Upper lobe of left lung (tissue), 6 donors: ENCODE measurements at regions not wholly inside any gene's neighbourhood (a gene's known extent, or its start where the extent isn't known, plus 50 kb on each side); places are given as distances from the start of the nearest gene placed in this dataset.

Source experiments
- ATAC-seq, 2 donors: fragments of 200-7000 bp; cut with Tn5 transposase; one replicate each; pipeline ENCODE4 v1.9.1; 2022; ENCODE audit warnings: mild to moderate bottlenecking in 2 of 2, moderate library complexity in 2 of 2; ENCODE audit not compliant: low FRiP score in 2 of 2
- DNase-seq, 2 donors: peaks; one replicate each; pipeline ENCODE4 v3.0.0-alpha.2; 2019 to 2020
- H3K27ac ChIP-seq, 4 donors: fragments of 200-600 bp; sonication (generic); one replicate each; pipeline ENCODE4 v1.5.1; 2016 to 2019
- H3K27me3 ChIP-seq, 4 donors: fragments of 200-600 bp; sonication (generic); one replicate each; pipeline ENCODE4 v1.5.1; 2017 to 2019
- H3K36me3 ChIP-seq, 4 donors: fragments of 200-600 bp; sonication (generic); one replicate each; pipeline ENCODE4 v1.5.1; 2016 to 2019
- H3K4me1 ChIP-seq, 4 donors: fragments of 200-600 bp; sonication (generic); one replicate each; pipeline ENCODE4 v1.5.1; 2018 to 2019
- H3K4me3 ChIP-seq, 4 donors: fragments of 200-600 bp; sonication (generic); one replicate each; pipeline ENCODE4 v1.5.1; 2017 to 2019; ENCODE audit warnings: mild to moderate bottlenecking in 2 of 4, moderate library complexity in 1 of 4
- H3K9me3 ChIP-seq, 4 donors: fragments of 200-600 bp; sonication (generic); one replicate each; pipeline ENCODE4 v1.5.1; 2018 to 2019
- CTCF ChIP-seq, 6 experiments: fragments of 450-650 bp in 4 of 6; fragments of 200-600 bp in 2 of 6; sonication (generic) in 2 of 6; IDR thresholded peaks; one replicate each; pipeline ENCODE4 v1.5.1; 2016 to 2019; ENCODE audit warnings: antibody characterized with exemption in 6 of 6
- EP300 ChIP-seq, 4 donors: sonication (generic); formaldehyde crosslinking; IDR thresholded peaks; one replicate each; pipeline ENCODE4 v1.5.1; 2017; ENCODE audit warnings: antibody characterized with exemption in 4 of 4, control low read depth in 2 of 4
- POLR2A ChIP-seq, 4 donors: fragments of 450-650 bp; IDR thresholded peaks; one replicate each; pipeline ENCODE4 v1.5.1; 2016 to 2017; ENCODE audit warnings: antibody characterized with exemption in 4 of 4, mild to moderate bottlenecking in 2 of 4
- POLR2AphosphoS5 ChIP-seq, 2 donors: sonication (generic); formaldehyde crosslinking; IDR thresholded peaks; one replicate each; pipeline ENCODE4 v1.5.1; 2017; ENCODE audit warnings: antibody characterized with exemption in 2 of 2
- WGBS, 2 donors: methylation state at CpG; one replicate each; pipeline ENCODE4 v1.1.5; 2017 to 2018; 5-methylcytosine and 5-hydroxymethylcytosine counted together
- donor health status: DM: no; HTN: no; CAD: no; lungs with moderate emphysema.
- donor health status: DM: no; HTN: yes; CAD: no; lungs with severe emphysema.

GRCh38 chr7:25967278-25968204, 184.5 kb upstream of the NFE2L3 start:
- peaks cover 0 to 4% (median 0%) of the 10 kb centered on the region in 4 donors for H3K4me1 ChIP-seq
- ATAC-seq (peak; percentile 21 to 56), DNase-seq (no peak)
- TF ChIP-seq POLR2A (IDR thresholded peaks at IDR 0.05) (no peak), POLR2AphosphoS5 (IDR thresholded peaks at IDR 0.05) (no peak), EP300 (IDR thresholded peaks at IDR 0.05) (no peak), CTCF (IDR thresholded peaks at IDR 0.05) (no peak)
- H3K27me3 ChIP-seq, result no peaks in the 10 kb centered on the region
- H3K9me3 ChIP-seq, result no peaks in the 10 kb centered on the region
- no peak overlapping the region for H3K4me3 ChIP-seq
- H3K36me3 ChIP-seq, result no peaks in the 10 kb centered on the region
- WGBS, 2 donors, result 60 to 72% methylated on average over 3 to 4 of the region's 4 CpGs
- peak overlapping the region in 1 of 4 donors; percentile 43 for H3K27ac ChIP-seq

- Histone ChIP-seq H3K36me3 (no peaks in the 10 kb centered on the region), H3K4me1 (peaks cover 0 to 4% (median 0%) of the 10 kb centered on the region in 4 donors), H3K9me3 (no peaks in the 10 kb centered on the region), H3K4me3 (no peak overlapping the region), H3K27me3 (no peaks in the 10 kb centered on the region), H3K27ac (peak overlapping the region in 1 of 4 donors; percentile 43)
- ATAC-seq (peak; percentile 19 to 20), DNase-seq (peak in 1 of 2 donors; percentile 79)
- 70 to 78% methylated on average over 18 to 24 of the region's 24 CpGs for WGBS, 2 donors
- no peak for TF ChIP-seq EP300 (IDR thresholded peaks at IDR 0.05)
- no peak for TF ChIP-seq POLR2A (IDR thresholded peaks at IDR 0.05)
- no peak for TF ChIP-seq CTCF (IDR thresholded peaks at IDR 0.05)
- TF ChIP-seq POLR2AphosphoS5 (IDR thresholded peaks at IDR 0.05), result no peak
These were observed 183.6 kb upstream of the NFE2L3 start for GRCh38 chr7:25968205-25968993.

DNA sequence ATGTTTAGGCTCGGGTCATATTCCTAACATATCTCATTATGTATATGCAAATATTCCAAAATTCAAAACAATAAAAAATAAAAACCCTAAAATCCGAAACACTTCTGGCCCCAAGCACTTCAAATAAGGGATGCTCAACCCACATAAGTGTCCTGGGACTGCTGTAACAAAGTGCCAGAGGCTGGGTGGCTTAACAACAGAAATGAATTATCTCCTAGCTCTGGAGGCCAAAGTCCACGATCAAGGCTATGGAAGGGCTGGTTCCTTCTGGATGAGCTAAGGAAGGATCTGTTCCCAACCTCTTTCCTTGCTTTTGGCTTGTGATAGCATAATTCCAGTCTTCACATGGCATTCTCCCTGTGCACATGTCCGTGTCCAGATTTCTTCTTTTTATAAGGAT, 181.6 kb upstream of the NFE2L3 start:
- no peak for DNase-seq
- Histone ChIP-seq H3K4me1 (peaks cover 0 to 4% (median 0%) of the 10 kb centered on the region in 4 donors), H3K9me3 (no peaks in the 10 kb centered on the region), H3K36me3 (no peaks in the 10 kb centered on the region), H3K4me3 (no peak overlapping the region), H3K27ac (no peak overlapping the region), H3K27me3 (no peaks in the 10 kb centered on the region)
- TF ChIP-seq EP300 (IDR thresholded peaks at IDR 0.05), result no peak
- no peak for ATAC-seq
- 85 to 93% methylated on average over 4 of the region's 4 CpGs for WGBS, 2 donors

DNA sequence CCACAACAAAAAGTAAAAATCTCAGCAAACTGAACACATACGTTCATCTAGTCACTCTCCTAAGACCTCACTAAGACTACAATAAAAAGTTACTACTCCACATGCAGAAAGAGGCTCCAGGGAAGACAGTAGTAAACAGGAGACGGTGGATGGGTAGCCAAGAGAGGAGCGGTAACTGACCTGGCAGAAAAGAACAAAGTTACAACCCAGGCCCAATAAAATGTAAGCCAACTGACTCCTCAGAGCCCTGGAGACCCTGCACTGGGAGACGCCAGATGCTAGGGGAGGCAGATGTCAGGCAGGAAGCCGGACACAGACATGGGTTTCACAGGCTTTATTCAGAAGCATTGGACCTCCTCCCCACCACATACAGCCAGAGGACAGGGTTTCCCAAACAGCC, 181.1 kb upstream of the NFE2L3 start:
- 75 to 87% methylated on average over 5 of the region's 5 CpGs for WGBS, 2 donors
- H3K4me3 ChIP-seq, result no peak overlapping the region
- peaks cover 0 to 4% (median 0%) of the 10 kb centered on the region in 4 donors for H3K4me1 ChIP-seq
- DNase-seq (no peak), ATAC-seq (no peak)
- H3K9me3 ChIP-seq, result no peaks in the 10 kb centered on the region
- no peaks in the 10 kb centered on the region for H3K36me3 ChIP-seq
- no peaks in the 10 kb centered on the region for H3K27me3 ChIP-seq
- no peak overlapping the region for H3K27ac ChIP-seq
- no peak for TF ChIP-seq POLR2AphosphoS5 (IDR thresholded peaks at IDR 0.05)
- no peak for TF ChIP-seq EP300 (IDR thresholded peaks at IDR 0.05)
- no peak for TF ChIP-seq CTCF (IDR thresholded peaks at IDR 0.05)
- no peak for TF ChIP-seq POLR2A (IDR thresholded peaks at IDR 0.05)

DNA sequence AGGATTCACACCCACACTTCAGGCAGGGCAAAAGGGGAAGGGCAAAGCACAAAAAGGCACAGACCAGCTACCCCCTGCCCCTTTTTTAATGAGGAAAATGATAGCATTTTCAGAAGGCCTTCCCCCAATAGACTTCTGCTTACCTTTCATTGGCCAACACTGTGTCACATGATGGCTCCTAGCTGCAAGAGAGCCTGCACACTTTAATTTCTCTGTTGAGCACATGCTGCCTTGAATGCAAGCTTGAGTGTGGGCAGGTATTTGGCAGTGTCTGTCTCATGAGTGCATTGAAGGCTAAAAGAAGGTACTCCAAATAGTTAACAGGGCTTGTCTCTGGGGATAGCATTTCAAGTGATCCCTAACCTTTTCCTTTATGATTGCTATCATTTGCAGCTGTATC, 175.4 kb upstream of the NFE2L3 start:
- Histone ChIP-seq H3K4me1 (no peaks in the 10 kb centered on the region), H3K27me3 (no peaks in the 10 kb centered on the region), H3K36me3 (no peaks in the 10 kb centered on the region), H3K4me3 (no peak overlapping the region), H3K27ac (no peak overlapping the region), H3K9me3 (peaks cover 0 to 10% (median 5%) of the 10 kb centered on the region in 4 donors)
- no peak for ATAC-seq
- no peak for DNase-seq
- TF ChIP-seq POLR2AphosphoS5 (IDR thresholded peaks at IDR 0.05), result no peak
- TF ChIP-seq POLR2A (IDR thresholded peaks at IDR 0.05), result no peak
- TF ChIP-seq EP300 (IDR thresholded peaks at IDR 0.05), result no peak
- no peak for TF ChIP-seq CTCF (IDR thresholded peaks at IDR 0.05)
